ENCODE measurements at regions not wholly inside any gene's neighbourhood (a gene's known extent, or its start where the extent isn't known, plus 50 kb on each side); places are given as distances from the start of the nearest gene placed in this dataset.

DNA sequence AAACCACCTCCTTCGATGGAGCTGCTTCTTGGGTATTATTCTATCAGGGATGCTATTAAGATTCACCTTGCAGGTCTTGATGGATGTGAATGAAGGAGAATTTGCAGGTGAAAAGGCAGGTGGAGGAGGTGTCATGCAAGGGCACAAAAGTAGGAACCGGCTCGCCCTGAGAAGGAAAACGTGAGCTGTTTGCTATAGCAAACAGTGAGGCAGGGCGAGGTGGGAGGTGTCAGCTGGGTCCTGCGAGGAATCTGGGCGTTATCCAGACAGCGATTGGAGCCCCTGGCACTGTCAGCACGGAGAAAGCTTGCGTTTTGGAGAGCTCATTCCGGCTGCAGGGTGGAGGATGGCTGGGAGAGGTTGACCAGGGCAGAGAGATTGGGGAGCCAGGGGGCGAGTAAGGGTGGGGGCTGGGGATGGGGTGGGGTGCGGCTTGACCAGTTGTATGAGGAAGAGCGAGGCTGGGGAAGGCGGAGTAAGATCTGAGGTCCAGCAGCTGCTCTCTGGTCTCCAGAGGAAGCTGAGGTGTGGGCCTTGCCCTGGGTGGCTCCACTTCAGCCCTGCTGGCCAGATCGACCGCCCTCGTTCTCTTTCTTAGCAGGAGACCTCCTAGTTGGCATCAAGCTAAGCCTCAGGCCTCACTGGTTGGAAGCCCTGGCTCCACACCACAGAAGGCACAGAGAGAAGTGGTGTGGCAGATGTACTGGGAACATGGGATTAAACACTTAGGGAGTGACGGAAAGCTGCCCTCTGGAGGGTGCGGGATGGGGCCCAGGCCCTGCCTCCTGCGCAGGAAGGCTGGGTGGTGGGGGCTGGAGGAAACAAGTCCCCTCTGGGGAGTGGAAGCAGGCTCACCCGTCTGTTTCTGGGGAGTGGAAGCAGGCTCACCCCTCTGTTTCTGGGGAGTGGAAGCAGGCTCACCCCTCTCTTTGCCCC, 54.7 kb upstream of the NEURL1B start:
- TF ChIP-seq, protein P1, sequence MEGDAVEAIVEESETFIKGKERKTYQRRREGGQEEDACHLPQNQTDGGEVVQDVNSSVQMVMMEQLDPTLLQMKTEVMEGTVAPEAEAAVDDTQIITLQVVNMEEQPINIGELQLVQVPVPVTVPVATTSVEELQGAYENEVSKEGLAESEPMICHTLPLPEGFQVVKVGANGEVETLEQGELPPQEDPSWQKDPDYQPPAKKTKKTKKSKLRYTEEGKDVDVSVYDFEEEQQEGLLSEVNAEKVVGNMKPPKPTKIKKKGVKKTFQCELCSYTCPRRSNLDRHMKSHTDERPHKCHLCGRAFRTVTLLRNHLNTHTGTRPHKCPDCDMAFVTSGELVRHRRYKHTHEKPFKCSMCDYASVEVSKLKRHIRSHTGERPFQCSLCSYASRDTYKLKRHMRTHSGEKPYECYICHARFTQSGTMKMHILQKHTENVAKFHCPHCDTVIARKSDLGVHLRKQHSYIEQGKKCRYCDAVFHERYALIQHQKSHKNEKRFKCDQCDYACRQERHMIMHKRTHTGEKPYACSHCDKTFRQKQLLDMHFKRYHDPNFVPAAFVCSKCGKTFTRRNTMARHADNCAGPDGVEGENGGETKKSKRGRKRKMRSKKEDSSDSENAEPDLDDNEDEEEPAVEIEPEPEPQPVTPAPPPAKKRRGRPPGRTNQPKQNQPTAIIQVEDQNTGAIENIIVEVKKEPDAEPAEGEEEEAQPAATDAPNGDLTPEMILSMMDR (IDR thresholded peaks at IDR 0.05) = no peak
- no peak for TF ChIP-seq POLR2A (IDR thresholded peaks at IDR 0.05)
